ENCODE measurements at regions not wholly inside any gene's neighbourhood (a gene's known extent, or its start where the extent isn't known, plus 50 kb on each side); places are given as distances from the start of the nearest gene placed in this dataset.
"Not testable (repeated sequence)": the region's sequence is repeated elsewhere in the genome, so short reads cannot be mapped to it uniquely, and the experiment has no call there.

DNA sequence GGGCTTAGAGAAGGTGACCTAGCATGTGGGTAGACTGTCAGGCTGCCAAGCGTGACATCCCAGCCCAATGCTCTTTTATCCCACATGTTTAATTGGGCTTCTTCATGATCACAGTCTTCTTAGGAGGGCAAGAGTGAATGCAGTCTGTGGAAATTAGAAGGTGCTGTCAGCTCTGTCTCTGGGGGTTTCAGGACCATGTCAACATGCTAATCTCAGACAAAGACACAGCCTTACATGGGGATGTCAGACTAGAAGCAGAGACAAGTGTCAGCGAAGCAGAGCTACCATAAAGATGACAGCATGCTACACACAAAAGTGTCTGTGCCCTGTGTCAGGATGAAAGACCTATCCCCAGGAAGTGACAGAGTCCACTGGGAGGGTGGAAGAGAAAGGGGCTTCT, 120.1 kb upstream of the SLC25A36 start:
- DNase-seq = no peak

DNA sequence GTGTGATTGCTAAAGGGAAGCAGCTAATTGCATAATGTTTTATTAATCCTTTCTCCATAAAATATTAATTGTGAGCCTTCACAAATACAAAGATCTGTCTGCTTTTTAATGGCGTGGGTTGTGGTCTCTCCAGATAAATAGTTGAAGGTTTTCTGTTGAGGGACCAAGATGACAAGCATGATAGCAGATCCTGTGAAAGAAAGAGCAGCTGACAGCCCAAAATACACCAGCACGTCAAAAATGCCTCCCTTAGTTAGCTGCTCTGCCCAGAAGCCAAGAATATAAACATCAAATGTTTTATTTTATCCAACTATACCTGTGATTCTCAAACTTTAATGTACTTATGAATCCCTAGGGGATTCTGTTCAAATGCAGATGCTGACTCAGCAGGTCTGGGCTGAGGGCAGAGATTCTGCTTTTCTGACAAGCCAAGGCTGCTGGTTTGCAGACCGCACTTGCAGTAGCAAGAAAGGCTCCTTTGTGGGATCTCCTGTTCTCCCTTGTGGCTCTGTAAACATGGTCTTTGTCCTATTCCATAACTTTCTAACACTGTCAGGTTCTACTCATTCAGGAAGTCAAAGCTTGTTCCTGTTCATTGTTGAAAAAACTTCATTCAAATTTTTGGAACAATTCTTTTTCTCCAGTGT, 119.1 kb upstream of the SLC25A36 start:
- no peak for DNase-seq

DNA sequence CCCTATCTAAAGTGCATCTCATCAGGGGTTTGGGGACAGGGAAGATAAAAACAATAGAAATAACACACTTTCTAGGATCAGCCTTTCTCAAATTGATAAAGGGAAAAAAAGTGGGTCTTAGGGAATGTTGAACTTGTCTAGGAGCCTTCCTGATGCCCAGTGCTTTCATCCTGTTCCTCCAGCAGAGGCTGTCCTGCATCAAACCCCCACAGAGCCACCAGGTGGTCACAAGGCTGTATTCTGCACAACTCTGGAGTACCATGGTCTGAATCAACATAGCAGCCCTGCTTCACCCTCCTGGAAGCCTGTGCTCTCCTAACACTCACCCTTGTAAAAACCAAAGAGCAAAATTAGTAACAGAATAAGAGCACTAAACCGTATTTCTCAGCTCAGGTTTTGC, 118.5 kb upstream of the SLC25A36 start:
- no peak for DNase-seq

DNA sequence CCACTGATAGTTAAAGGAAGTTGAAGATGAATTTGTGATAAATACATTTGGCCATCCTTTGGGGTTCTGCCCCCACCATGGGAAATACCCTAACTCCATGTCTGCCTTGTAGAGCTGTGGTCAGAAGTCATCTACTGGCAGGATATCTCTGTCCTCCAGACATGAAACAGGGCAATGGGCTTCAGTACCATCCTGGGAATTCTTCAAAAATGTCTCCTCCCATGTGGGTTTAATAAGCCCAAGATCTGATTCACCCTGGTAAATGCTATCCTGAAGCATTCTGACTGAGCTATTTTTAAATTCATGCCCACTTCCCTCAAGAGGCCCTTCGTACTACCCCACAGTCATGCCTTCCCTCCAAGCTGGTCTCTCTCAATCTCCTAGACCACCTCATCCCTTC, 113.7 kb upstream of the SLC25A36 start:
- DNase-seq = no peak

DNA sequence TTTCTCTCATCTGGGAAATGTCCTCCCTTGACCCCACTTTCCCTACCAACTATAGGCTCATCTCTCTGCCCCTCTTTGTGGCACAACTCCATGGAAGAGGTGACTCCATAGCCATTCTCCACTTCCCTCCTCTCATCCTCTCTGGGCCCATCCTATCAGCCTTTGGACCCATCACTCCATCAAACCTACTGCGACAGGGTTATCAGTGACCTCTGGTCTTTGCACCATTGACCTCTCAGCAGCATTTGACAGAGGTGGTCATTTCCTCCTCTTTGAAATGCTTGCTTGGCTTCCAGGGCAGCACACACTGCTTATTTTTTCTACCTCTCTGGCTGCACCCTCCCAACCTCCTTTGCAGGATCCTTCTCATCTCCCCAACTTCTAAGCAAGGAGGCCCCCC, 113.1 kb upstream of the SLC25A36 start:
- DNase-seq = no peak

DNA sequence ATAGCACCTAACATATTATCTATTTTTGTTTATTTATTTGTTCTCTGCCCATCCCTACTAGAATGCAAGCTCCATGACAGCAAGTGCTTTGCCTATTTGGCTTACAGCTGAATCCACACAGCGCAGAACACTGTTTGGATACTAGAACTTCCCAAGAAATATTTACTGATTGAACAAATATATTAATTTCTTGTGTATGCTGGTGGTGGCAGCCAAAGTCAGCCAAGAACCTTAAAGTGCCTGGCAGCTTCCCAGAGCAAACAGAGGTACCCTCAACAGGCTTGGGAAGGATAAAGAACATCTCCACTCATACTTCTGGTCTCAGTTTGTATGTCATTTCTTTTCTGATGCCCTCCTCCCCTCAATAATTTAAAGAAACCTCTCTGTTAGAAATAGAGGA, 111.8 kb upstream of the SLC25A36 start:
- no peak for DNase-seq

DNA sequence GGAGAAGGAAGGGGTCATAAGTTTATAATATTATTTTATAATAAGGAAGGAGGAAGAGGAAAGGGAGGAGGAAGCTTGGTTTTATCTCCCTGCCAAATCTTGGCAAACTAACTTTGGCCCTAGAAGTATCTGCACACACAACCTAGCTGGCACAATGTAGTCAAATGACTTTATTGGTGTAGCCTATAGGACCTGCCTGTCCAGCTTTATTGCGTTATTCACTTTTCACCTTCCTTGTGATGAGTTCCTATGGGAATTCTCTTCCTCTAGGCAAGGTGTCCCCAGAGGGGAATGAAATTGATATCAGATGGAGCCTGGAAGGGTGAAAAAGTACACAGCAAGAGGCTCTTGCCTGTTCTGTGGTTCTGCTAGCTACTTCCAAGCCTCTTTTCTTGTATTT, 111.2 kb upstream of the SLC25A36 start:
- DNase-seq = no peak

DNA sequence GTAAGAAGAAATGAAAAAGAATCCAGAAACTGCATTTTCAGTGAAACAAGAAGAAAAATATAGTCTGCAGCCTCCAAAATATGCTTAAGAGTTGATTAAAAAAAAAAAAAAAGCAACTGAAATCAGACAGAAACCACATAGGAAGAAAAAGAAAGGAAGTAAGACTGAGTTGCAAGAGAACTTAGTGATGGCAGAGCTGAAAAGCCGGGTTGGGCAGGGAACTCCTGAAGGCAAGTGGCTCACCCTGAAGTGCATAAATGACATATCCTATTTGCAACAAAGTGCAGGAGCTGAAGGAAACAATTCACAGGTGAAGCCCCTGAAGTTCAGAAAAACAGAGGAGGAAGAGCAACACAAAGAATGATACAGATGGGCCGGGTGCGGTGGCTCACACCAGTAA, 108.8 kb upstream of the SLC25A36 start:
- DNase-seq = no peak

DNA sequence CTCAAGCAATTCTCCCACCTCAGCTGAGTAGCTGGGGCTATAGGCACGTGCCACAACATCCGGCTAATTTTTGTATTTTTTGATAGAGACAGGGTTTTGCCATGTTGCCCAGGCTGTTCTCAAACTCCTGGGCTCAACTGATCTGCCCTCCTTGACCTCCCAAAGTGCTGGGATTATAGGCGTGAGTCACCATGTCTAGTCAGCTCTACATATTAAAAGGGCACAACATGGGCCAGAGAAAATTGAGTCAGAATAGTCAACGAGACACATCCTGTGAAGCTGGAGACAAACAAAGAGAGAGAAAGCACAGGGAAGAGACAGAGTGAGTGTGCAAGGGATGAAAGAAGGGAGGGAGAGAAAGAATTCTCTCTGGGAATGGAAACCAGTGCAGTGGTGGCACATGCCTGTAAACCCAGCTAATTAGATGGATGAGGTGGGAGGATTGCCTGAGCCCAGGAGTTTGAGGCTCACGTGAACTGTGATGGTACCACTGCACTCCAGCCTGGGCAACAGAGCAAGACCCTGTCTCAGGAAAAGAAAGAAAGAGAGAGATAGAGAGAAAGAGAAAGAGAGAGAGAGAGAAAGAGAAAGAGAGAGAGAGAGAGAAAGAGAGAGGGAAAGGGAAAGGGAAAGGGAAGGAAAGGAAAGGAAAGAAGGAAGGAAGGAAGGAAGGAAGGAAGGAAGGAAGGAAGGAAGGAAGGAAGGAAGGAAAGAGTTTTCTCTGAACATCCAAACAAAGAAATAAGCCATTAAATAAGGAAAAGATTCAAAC, 107.2 kb upstream of the SLC25A36 start:
- no peak for DNase-seq

DNA sequence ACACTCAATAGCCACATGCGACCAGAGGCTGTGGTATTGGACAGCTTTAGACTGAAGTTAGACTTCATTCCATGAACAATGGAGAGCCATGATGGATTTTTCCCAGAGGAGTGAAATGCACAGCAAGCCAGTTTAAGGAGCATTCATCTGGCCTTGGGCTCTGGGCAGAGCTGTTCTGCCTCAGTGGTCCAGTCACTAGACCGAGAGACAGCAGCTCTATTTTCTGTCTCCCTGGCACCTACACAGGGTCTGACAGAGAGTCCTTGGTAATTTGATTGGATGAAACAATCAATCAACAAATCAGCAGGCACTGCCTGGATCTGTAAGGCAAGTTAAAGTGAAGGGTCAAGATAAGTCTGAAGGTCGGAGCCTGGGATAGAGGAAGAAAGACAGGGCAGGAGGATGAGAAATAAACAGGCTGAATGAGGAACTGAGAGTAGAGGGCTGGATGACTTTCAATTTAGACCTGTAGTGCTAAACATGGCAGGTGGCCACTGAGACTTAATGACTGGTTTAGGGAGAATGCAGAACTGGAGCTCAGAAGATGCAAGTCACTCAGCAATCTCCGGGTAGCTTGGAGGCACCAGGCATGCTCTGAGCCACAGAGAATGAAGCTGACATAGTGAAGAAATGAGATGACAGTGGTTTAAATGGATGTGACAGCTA, 98.5 kb upstream of the SLC25A36 start:
- no peak for DNase-seq

DNA sequence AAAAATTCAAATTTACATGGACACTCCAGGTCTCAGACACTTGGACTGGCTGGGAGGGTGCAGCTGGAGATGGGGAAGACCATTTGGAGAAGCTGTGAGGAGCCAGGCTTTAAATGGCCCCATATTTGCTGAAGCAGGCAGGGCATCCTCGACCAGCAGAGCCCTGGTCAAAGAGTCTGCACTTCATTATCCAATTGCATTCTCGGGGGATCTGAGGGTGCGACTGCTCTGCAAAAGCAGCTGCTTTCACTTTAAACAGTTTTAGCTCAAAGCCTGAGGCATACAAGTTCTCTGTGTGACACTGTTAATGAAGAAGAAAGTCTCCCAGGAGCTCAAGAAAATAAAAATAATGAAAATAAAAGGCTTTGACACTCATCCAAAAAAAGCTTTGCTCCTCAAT, 98.0 kb upstream of the SLC25A36 start:
- DNase-seq = no peak

DNA sequence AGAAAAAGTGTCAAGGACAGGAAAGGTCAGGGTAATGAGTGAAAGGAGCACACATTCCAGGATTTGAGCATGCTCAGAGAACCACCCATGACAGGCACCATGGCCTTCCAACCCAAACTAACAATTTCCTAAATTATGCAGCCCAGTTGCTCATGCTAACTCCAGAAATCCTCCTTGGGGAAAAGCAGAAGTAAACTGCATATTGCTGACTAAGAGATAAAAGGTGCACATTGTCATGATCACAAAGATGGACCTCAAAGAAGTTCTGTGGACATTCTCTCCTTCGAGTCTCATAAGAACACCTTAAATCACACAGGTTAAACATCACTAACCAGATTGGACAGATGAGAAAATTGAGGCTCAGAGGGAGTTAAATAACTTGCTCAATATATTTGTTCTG, 97.6 kb upstream of the SLC25A36 start:
- no peak for DNase-seq

DNA sequence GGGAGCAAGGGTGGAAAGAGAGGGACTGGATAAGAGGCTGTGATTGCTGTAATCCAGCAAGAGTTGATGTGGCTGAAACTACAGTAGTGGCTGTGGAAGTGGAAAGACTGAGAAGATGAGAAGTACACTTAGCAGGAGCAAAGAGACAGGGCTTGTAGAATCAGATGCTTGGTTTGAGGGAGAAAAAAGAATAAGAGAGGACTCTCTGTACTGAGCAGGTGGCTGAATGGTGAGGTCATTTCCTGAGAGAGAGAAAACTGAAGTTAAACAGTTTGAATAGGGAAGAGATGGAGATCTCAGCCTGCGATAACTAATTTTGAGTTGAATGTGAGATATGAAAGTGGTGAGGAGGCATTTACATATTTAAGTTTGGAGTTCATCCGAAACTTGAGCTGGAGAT, 95.8 kb upstream of the SLC25A36 start:
- DNase-seq = peak; percentile 2

DNA sequence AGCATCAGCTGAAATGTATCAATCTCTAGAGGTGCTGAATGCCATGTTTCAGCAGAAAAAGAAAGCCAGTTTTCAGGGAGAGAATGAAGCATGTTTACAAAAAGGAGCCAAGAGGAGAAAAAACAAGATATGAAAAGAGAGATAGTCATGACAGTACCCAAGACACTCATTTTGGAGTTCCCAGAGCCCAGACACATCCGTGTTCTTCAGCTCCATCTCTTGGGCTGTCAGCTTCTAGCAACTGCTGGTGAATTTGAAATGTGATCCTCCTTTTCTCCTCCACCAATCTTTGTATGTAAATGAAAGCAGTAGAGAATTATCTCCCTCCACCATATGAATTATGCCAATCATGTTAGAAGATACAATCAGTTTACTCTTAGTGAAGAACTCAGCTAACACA, 93.0 kb upstream of the SLC25A36 start:
- no peak for DNase-seq

DNA sequence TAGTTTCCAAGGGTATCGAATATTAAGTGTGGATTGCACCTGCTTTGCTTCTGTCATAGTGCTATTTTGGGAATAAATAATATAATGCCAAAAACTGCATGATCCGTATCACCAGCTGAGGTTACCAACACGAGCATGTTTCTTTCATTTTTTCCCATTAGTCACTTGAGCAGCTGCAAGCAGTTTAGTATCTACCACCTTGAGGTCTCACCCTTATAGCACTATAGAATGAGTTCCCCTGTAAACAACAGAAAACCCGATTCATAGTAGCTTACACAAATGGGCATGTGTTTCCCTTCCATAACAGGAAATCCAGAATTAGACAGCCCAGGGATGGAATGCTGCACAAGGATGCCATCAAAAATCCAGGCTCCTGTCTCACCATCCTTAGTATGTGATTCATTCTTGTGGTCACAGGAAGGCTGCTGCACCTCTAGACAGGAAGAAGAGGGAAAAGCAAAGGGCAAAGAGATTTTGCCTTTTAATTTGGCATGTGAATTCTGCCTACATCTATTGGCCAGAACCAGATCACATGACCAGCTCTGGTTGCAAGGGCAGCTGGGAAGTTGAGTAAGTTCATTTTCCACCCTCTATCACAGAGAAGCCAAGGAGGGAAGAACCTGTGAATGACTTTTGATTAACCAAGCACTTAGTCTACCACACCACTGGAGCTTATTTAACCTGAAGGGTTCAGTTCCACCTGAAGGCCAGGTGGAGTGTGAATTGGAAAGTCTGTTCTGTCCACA, 91.3 kb upstream of the SLC25A36 start:
- no peak for DNase-seq

DNA sequence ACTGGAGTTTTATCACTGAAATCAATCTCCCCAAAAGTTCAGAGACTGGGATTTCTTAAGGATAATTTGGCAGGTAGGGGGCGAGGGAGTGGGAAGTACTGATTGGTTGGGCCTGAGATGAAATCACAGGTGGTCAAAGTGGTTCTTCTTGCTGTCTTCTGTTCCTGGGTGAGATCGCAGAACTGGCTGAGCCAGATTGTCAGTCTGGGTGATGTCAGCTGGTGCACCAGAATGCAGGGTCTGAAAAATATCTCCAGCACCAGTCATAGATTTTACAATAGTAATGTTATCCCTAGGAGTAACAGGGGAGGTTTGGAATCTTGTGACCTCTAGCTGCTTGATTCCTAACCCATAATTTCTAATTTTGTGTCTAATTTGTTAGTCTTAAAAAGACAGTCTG, 86.7 kb upstream of the SLC25A36 start:
- DNase-seq = no peak

DNA sequence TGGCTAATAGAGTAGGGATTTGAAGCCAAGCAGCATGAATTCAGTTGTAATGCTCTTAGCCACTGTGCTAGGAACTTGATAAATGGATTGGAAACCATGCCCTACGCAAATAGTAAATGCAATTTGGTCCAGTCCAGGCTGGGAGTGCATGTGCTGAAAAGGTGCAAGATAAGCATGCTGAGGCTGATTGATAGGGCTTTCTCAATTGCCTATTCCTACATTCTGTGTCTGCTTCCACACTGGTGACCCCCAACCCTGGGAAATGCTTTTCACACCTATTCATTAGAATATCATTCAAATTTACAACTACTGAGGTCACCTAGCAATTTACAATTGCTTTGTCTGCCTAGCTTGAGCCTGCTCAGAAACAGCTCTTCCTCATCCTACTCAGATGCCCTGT, 84.7 kb upstream of the SLC25A36 start:
- DNase-seq = no peak

DNA sequence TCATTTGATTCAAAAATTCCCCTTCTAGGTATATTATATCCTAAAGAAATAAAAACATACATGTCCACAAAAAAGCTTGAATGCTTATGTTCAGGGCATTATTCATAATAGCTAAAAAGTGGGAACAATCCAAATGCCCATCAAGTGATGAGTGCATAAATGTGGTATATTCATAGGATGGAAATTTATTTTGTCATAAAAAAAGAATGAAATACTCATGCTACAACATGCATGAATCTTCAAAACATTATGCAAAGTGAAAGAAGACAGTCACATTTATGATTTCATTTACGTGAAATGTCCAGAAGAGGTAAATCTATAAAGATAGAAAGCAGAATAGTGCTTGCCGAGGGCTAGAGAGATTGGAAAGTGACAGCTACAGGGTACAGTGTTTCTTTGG, 83.6 kb upstream of the SLC25A36 start:
- DNase-seq = no peak

DNA sequence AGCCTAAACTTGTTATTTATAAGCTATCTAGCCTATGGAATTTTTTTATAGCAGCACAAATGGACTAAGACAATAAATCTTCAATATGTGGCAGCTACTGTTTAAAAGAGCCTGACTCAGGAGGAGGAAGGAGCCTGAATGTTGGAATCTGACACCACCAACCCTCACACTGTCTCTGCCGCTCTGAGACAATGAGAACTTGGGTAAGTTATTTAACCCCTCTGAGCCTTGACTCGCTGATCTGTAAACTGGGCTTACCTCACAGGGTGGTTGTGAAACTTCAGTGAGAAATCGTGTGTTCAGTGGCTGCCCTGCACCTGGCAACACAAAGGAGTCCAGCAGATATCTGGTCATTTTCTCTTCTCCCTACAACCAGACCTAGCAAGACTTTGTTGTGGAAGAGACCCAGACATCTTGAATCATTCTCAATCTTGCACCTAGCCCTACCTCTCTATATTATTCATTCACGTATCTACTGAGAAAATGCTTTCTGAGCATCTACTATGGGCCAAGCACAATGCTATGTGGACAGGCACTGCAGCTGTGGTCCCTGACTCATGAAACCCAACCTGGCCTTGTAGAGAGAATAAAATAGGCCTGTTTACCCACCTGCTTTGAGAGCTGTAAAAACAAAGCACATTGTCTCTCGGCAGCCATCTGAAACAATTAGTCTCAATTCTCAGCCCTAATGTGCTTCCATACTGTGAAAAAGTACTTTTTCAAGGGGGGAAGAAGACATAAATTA, 81.9 kb upstream of the SLC25A36 start:
- no peak for DNase-seq

DNA sequence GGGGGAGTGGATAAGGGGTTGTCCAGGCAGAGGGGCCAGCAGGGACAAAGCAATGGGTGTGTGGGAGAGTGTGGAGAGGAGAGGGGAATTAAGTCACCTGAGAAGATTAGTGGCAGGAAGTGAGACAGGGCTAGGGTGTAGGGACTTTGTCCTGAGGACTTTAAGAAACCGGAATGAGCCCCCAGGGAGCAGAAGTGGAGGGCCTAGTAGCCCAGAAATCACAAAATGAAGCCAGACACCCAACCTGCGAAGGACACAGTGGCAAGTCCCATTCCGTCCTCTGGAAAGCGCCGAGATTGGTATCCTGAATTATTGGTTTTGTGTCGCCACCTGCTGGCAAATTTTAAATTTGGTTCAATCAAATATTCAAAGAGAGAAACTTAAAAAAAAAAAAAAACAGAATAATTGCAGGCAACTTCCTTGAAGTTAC, 78.0 kb upstream of the SLC25A36 start:
- peak; percentile 54 for DNase-seq

DNA sequence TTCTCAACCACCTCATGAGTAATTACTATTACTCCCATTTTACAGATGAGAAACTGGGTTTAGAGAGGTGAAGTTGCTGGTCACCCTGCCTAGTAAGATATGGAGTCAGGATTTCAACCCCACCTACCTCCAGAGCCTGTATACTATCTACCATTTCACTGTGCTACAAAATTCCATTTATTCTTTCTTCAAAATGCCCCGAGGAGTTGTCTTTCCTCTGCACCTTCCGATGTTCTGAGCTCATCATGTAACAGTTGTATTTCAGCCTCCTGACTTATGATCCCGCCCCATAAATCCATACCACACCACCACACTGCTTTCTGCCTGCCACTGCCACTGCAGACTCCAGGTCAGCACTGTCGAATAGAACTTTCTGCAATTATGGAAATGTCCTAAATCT, 71.3 kb upstream of the SLC25A36 start:
- DNase-seq = no peak

DNA sequence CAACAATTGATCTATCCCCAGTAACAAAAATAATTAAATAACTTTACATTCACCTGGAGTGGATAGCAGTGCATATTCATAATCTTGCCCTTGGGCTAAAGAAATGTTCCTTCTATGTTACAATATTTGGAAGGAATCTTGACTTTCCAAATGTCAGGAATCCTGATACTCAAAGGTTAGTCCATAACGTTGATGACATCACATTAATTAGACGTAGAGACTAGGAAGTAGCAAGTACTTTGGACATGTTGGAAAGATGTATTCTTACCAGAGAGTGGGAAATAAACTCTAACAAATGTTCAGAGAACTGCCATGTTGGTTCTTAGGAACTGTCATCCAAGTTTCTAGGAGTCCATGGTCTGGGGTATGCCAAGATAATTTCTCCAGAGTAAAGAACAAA, 70.6 kb upstream of the SLC25A36 start:
- no peak for DNase-seq

DNA sequence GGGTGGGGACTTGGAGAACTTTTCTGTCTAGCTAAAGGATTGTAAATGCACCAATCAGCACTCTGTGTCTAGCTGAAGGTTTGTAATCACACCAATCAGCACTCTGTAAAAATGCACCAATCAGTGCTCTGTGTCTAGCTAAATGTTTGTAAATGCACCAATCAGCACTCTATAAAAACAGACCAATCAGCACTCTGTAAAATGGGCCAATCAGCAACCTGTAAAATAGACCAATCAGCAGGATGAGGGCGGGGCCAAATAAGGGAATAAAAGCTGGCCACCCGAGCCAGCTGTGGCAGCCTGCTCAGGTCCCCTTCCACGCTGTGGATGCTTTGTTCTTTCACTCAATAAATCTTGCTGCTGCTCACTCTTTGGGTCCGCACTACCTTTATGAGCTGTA, 69.5 kb upstream of the SLC25A36 start:
- not testable (repeated sequence) for DNase-seq

Measured in activated CD4-positive, alpha-beta T cell treated with anti-CD3 and anti-CD28 coated beads, Interleukin-10, Interleukin-2, amounts not matched to agents 100 ng/mL and 50 ng/mL, durations not matched to agents 16 hours and 8 hours (primary cell).